ENCODE measurements at regions not wholly inside any gene's neighbourhood (a gene's known extent, or its start where the extent isn't known, plus 50 kb on each side); places are given as distances from the start of the nearest gene placed in this dataset.
"Not testable (repeated sequence)": the region's sequence is repeated elsewhere in the genome, so short reads cannot be mapped to it uniquely, and the experiment has no call there.

DNA sequence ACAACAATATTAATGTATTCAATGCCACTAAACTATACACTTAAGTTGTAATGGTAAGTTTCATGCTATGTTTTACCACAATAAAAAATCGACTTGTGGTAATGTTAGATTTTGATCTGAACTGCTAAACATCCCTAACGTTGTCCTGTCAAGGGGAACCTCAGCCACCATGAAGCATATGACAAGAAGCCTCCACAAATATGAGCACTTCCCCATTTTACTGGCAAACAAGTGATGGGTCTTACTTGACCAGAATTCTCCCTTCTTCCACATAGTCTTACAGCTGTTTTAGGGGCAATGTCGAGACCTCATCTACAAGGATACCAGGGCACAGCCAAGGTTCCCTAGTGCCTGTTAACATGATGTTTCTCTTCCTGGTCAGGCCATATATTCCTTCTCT is 124.2 kb upstream of the ABI3BP start:
- H3K4me3 ChIP-seq (ENCODE audit: low read depth, low read length), result no peak overlapping the region
- ChIA-PET CTCF (interaction anchor here (0.7 kb wide), 1 partner anchor 81 kb away, joined by 3 read pairs; no protein-coding TSS in a partner anchor), POLR2A (no interaction called here)
- no peaks in the 10 kb centered on the region for H3K27me3 ChIP-seq (ENCODE audit: control insufficient read depth, insufficient read depth, low read length)
- no peak for DNase-seq (ENCODE audit: low read depth)
- TF ChIP-seq, protein P1, sequence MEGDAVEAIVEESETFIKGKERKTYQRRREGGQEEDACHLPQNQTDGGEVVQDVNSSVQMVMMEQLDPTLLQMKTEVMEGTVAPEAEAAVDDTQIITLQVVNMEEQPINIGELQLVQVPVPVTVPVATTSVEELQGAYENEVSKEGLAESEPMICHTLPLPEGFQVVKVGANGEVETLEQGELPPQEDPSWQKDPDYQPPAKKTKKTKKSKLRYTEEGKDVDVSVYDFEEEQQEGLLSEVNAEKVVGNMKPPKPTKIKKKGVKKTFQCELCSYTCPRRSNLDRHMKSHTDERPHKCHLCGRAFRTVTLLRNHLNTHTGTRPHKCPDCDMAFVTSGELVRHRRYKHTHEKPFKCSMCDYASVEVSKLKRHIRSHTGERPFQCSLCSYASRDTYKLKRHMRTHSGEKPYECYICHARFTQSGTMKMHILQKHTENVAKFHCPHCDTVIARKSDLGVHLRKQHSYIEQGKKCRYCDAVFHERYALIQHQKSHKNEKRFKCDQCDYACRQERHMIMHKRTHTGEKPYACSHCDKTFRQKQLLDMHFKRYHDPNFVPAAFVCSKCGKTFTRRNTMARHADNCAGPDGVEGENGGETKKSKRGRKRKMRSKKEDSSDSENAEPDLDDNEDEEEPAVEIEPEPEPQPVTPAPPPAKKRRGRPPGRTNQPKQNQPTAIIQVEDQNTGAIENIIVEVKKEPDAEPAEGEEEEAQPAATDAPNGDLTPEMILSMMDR (IDR thresholded peaks at IDR 0.05; ENCODE audit: insufficient read depth, low read depth, low read length), result no peak
- H3K36me3 ChIP-seq (ENCODE audit: control insufficient read depth, insufficient read depth, low read length), result no peaks in the 10 kb centered on the region

DNA sequence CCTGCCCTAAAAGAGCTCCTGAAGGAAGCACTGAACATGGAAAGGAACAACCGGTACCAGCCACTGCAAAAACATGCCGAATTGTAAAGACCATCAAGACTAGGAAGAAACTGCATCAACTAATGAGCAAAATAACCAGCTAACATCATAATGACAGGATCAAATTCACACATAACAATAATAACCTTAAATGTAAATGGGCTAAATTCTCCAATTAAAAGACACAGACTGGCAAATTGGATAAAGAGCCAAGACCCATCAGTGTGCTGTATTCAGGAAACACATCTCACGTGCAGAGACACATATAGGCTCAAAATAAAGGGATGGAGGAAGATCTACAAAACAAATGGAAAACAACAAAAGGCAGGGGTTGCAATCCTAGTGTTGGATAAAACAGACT is 117.1 kb upstream of the ABI3BP start:
- H3K4me3 ChIP-seq (ENCODE audit: low read depth, low read length); H3K27me3 ChIP-seq (ENCODE audit: control insufficient read depth, insufficient read depth, low read length); H3K36me3 ChIP-seq (ENCODE audit: control insufficient read depth, insufficient read depth, low read length); DNase-seq (ENCODE audit: low read depth); POLR2A ChIA-PET; CTCF ChIA-PET: not testable (repeated sequence)

DNA sequence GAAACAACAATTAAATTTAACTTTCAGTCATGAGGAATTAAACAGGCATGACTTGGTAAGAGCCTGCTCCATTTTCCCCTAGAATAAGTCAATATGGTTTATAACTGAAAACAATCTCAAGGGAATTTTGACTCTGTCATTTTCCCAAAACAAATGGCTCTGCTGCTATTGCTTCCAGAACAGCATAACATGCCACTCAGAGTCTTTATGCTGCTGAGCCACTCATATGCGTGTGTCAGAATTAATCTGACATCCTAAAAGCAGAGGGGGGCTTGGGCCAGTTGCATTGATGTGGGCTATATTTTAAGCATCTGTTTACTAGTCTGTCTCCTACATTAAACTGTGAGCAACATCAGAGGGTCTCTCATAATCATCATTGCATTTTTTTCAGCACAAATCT is 111.1 kb upstream of the ABI3BP start:
- no peak for DNase-seq (ENCODE audit: low read depth)
- H3K36me3 ChIP-seq (ENCODE audit: control insufficient read depth, insufficient read depth, low read length), result no peaks in the 10 kb centered on the region
- TF ChIP-seq, protein P1 (IDR thresholded peaks at IDR 0.05; ENCODE audit: insufficient read depth, low read depth, low read length), result no peak
- POLR2A ChIA-PET, result no interaction called here
- CTCF ChIA-PET, result no interaction called here
- no peaks in the 10 kb centered on the region for H3K27me3 ChIP-seq (ENCODE audit: control insufficient read depth, insufficient read depth, low read length)
- H3K4me3 ChIP-seq (ENCODE audit: low read depth, low read length), result no peak overlapping the region

DNA sequence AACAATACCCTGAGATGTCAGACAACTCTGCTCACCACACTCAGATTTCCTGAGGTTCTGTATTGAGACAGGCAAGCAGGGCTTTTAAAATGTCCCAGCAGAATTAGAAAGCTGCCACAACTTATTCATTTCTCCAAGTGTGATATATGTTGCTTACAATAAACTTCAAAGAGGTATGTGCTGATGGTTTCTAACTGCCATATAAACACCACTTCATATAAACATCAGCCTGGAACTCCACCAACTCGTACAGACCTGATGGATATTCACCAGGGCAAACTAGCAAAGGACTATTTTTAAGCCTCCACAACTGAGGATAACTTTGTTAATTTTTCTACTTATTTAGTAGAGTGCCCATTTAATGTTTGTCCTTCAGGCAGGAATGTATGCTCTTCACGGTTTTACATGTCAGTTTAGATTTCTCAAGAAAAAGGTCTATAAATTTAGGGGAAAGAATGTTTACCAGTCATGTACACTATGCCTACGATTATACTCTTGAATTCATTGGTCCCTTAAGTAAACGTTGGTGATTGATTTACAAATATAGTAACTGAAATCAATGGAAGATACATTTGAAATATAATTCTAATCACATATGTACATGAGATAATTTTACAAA is 109.6 kb upstream of the ABI3BP start:
- no peak for DNase-seq (ENCODE audit: low read depth)
- Histone ChIP-seq H3K4me3 (ENCODE audit: low read depth, low read length) (no peak overlapping the region), H3K27me3 (ENCODE audit: control insufficient read depth, insufficient read depth, low read length) (no peaks in the 10 kb centered on the region), H3K36me3 (ENCODE audit: control insufficient read depth, insufficient read depth, low read length) (no peaks in the 10 kb centered on the region)
- ChIA-PET POLR2A (no interaction called here), CTCF (no interaction called here)
- TF ChIP-seq, protein P1 (IDR thresholded peaks at IDR 0.05; ENCODE audit: insufficient read depth, low read depth, low read length), result no peak

DNA sequence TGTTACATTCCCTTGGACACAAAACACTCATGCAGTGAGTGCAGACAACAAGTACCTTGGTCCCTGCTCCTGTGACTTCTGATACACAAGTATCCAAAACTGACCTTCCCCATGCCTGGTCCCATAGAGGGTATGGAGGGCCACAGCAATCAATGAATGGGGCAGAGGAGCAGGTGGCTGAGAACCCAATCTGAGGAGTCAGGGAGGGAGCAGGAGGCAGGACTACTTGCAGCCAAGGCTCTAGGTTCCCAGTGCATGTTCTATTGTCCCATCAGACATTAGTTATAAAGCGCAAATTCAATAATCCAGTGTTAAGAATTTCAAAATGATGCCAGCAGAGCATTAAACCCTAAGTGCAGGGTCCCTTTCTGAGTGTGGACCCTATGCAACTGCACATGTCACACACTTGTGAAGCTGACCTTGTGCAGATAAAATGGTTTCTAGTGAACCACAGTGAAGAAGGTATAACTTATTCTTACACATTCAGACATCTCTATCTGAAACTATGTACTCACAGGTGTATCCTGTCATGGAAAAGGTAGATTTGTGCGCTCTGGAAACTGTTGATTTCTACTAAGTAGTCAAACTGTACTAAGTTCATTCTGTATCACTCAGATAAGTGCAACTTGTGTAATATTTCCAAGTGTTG is 107.3 kb upstream of the ABI3BP start:
- no peaks in the 10 kb centered on the region for H3K27me3 ChIP-seq (ENCODE audit: control insufficient read depth, insufficient read depth, low read length)
- DNase-seq (ENCODE audit: low read depth), result no peak
- H3K4me3 ChIP-seq (ENCODE audit: low read depth, low read length), result no peak overlapping the region
- ChIA-PET POLR2A (no interaction called here), CTCF (no interaction called here)
- TF ChIP-seq, protein P1 (IDR thresholded peaks at IDR 0.05; ENCODE audit: insufficient read depth, low read depth, low read length), result no peak
- no peaks in the 10 kb centered on the region for H3K36me3 ChIP-seq (ENCODE audit: control insufficient read depth, insufficient read depth, low read length)

DNA sequence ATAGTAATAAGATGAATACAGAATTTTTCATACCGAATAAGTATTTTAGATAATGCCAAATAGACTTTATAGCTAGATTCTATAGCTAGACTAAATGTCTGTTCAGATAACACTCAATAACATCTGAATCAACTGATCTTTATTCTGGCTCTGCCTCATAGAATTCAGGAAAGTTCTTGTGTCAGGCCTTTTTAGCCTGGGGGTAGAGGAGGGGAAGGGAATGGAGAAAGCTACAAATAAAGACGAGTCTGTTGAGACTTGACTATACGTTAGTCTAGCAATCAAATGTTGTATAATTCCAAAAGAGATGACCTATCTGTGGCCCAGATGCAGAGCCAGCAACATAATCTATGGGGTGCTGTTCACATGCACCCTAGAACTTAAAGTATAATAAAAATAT is 106.6 kb upstream of the ABI3BP start:
- ChIA-PET POLR2A (no interaction called here), CTCF (no interaction called here)
- no peak for DNase-seq (ENCODE audit: low read depth)
- no peaks in the 10 kb centered on the region for H3K27me3 ChIP-seq (ENCODE audit: control insufficient read depth, insufficient read depth, low read length)
- H3K4me3 ChIP-seq (ENCODE audit: low read depth, low read length), result no peak overlapping the region
- TF ChIP-seq, protein P1 (IDR thresholded peaks at IDR 0.05; ENCODE audit: insufficient read depth, low read depth, low read length), result no peak
- no peaks in the 10 kb centered on the region for H3K36me3 ChIP-seq (ENCODE audit: control insufficient read depth, insufficient read depth, low read length)
